H9 (cell line): ENCODE measurements at regions not wholly inside any gene's neighbourhood (a gene's known extent, or its start where the extent isn't known, plus 50 kb on each side); places are given as distances from the start of the nearest gene placed in this dataset.

Source experiments
- DNase-seq: peaks from one replicate; pipeline ENCODE4 v3.0.0-alpha.2; 2017
- H2AFZ ChIP-seq: one replicate; pipeline ENCODE4 v1.6.1; 2013; ENCODE audit warnings: mild to moderate bottlenecking, low read length, control low read depth, moderate library complexity
- H2AK5ac ChIP-seq: 2 replicates; pipeline ENCODE4 v1.6.1; 2013; ENCODE audit warnings: low read length, control low read depth, mixed read lengths; ENCODE audit not compliant: insufficient read length
- H2BK120ac ChIP-seq: one replicate; pipeline ENCODE4 v1.6.1; 2013; ENCODE audit warnings: low read depth, mild to moderate bottlenecking, low read length, control low read depth, inconsistent platforms; ENCODE audit not compliant: poor library complexity, severe bottlenecking
- H2BK12ac ChIP-seq: 2 replicates; pipeline ENCODE4 v1.6.1; 2013; ENCODE audit warnings: low read length, control low read depth, mixed read lengths, low read depth; ENCODE audit not compliant: insufficient read length
- H2BK15ac ChIP-seq: 2 replicates; pipeline ENCODE4 v1.6.1; 2013; ENCODE audit warnings: low read depth, low read length, control low read depth
- H2BK20ac ChIP-seq: one replicate; pipeline ENCODE4 v1.6.1; 2013; ENCODE audit warnings: low read depth, mild to moderate bottlenecking, low read length, control low read depth, inconsistent platforms; ENCODE audit not compliant: poor library complexity, severe bottlenecking
- H2BK5ac ChIP-seq: 2 replicates; pipeline ENCODE4 v1.6.1; 2013; ENCODE audit warnings: low read length, control low read depth, mixed read lengths; ENCODE audit not compliant: insufficient read length
- H3K14ac ChIP-seq: 2 replicates; pipeline ENCODE4 v1.6.1; 2013; ENCODE audit warnings: low read length, control low read depth; ENCODE audit not compliant: insufficient read depth
- H3K18ac ChIP-seq: 2 replicates; pipeline ENCODE4 v1.6.1; 2013; ENCODE audit warnings: low read depth, mild to moderate bottlenecking, mixed read lengths, low read length, control low read depth; ENCODE audit not compliant: insufficient read length
- H3K23ac ChIP-seq: 2 replicates; pipeline ENCODE4 v1.6.1; 2013; ENCODE audit warnings: low read length, control low read depth, mixed read lengths, low read depth; ENCODE audit not compliant: insufficient read length
- H3K23me2 ChIP-seq: 2 replicates; pipeline ENCODE4 v1.6.1; 2013; ENCODE audit warnings: low read depth, mild to moderate bottlenecking, mixed read lengths, low read length, control low read depth; ENCODE audit not compliant: insufficient read length, poor library complexity, severe bottlenecking
- H3K27ac ChIP-seq: 2 replicates; pipeline ENCODE4 v1.5.1; 2013; ENCODE audit warnings: low read length, control low read depth, mixed read lengths, low read depth; ENCODE audit not compliant: insufficient read length
- H3K27me3 ChIP-seq: 2 replicates; pipeline ENCODE4 v1.6.1; 2013; ENCODE audit warnings: low read length, control low read depth, inconsistent platforms; ENCODE audit not compliant: insufficient read depth
- H3K4ac ChIP-seq: 2 replicates; pipeline ENCODE4 v1.6.1; 2013; ENCODE audit warnings: low read depth, mild to moderate bottlenecking, control low read depth, inconsistent platforms, low read length, moderate library complexity
- H3K4me1 ChIP-seq: 2 replicates; pipeline ENCODE4 v1.6.1; 2013; ENCODE audit warnings: low read length, control low read depth, inconsistent platforms; ENCODE audit not compliant: insufficient read depth
- H3K4me2 ChIP-seq: 2 replicates; pipeline ENCODE4 v1.6.1; 2013; ENCODE audit warnings: low read length, control low read depth, mixed read lengths; ENCODE audit not compliant: insufficient read length, insufficient read depth
- H3K56ac ChIP-seq: 2 replicates; pipeline ENCODE4 v1.6.1; 2013; ENCODE audit warnings: low read depth, mild to moderate bottlenecking, mixed read lengths, low read length, control low read depth; ENCODE audit not compliant: insufficient read length
- H3K79me1 ChIP-seq: 2 replicates; pipeline ENCODE4 v1.6.1; 2013; ENCODE audit warnings: low read depth, mild to moderate bottlenecking, moderate library complexity, low read length, control low read depth, inconsistent platforms; ENCODE audit not compliant: insufficient read depth, poor library complexity, severe bottlenecking
- H3K79me2 ChIP-seq: 2 replicates; pipeline ENCODE4 v1.6.1; 2013; ENCODE audit warnings: low read length, control low read depth, inconsistent platforms; ENCODE audit not compliant: insufficient read depth
- H3K9ac ChIP-seq: 2 replicates; pipeline ENCODE4 v1.6.1; 2013; ENCODE audit warnings: low read length, control low read depth, mixed read lengths; ENCODE audit not compliant: insufficient read length; ENCODE audit errors: extremely low read depth
- H3K9me3 ChIP-seq: one replicate; pipeline ENCODE4 v1.6.1; 2013; ENCODE audit warnings: low read depth, low read length, inconsistent platforms; ENCODE audit not compliant: control insufficient read depth
- H3T11ph ChIP-seq: one replicate; pipeline ENCODE4 v1.6.1; 2013; ENCODE audit warnings: mild to moderate bottlenecking, low read length, control low read depth, inconsistent platforms
- H4K20me1 ChIP-seq: one replicate; pipeline ENCODE4 v1.6.1; 2013; ENCODE audit not compliant: control insufficient read depth, insufficient read length, insufficient read depth
- H4K5ac ChIP-seq: 2 replicates; pipeline ENCODE4 v1.6.1; 2013; ENCODE audit warnings: low read depth, mild to moderate bottlenecking, mixed read lengths, low read length, control low read depth; ENCODE audit not compliant: insufficient read length
- H4K8ac ChIP-seq: replicated peaks from 2 replicates; pipeline ENCODE4 v1.6.1; 2013; ENCODE audit warnings: low read length, control low read depth, mixed read lengths, low read depth; ENCODE audit not compliant: insufficient read length
- H4K91ac ChIP-seq: 2 replicates; pipeline ENCODE4 v1.6.1; 2013; ENCODE audit warnings: low read depth, mild to moderate bottlenecking, moderate library complexity, mixed read lengths, low read length, control low read depth; ENCODE audit not compliant: insufficient read length
- H3K27ac Mint-ChIP-seq, 3 experiments: 2 replicates in 2 of 3; 3 replicates in 1 of 3; pipeline ENCODE4 v1.8.0; 2020 to 2021; ENCODE audit warnings: mixed read lengths in 3 of 3, mild to moderate bottlenecking in 1 of 3, moderate library complexity in 1 of 3
- H3K27me3 Mint-ChIP-seq: 2 replicates; pipeline ENCODE4 v1.8.0; 2021; ENCODE audit warnings: low read depth, mild to moderate bottlenecking, moderate library complexity, mixed read lengths
- H3K36me3 Mint-ChIP-seq, 3 experiments: 2 replicates in 2 of 3; 3 replicates in 1 of 3; pipeline ENCODE4 v1.8.0; 2020 to 2021; ENCODE audit warnings: low read depth in 3 of 3, mixed read lengths in 3 of 3; ENCODE audit not compliant: insufficient read depth in 1 of 3
- H3K4me1 Mint-ChIP-seq, 2 experiments: 2 replicates each; pipeline ENCODE4 v1.8.0; 2020; ENCODE audit warnings: mixed read lengths in 2 of 2
- H3K4me3 Mint-ChIP-seq, 2 experiments: 2 replicates in 1 of 2; 3 replicates in 1 of 2; pipeline ENCODE4 v1.8.0; 2020 to 2021; ENCODE audit warnings: mild to moderate bottlenecking in 2 of 2, mixed read lengths in 2 of 2, moderate library complexity in 1 of 2
- H3K9me3 Mint-ChIP-seq, 2 experiments: 2 replicates in 1 of 2; 3 replicates in 1 of 2; pipeline ENCODE4 v1.8.0; 2020; ENCODE audit warnings: mild to moderate bottlenecking in 2 of 2, mixed read lengths in 2 of 2, moderate library complexity in 1 of 2
- CTCF ChIP-seq: fragments of 200-600 bp; sonication (generic); conservative IDR thresholded peaks from 3 replicates; pipeline ENCODE4 v1.8.0; 2021; ENCODE audit warnings: antibody characterized with exemption, mild to moderate bottlenecking
- WGBS: extraction: QIAGEN DNeasy Blood & Tissue Kit; methylation state at CpG from one replicate; pipeline ENCODE4 v1.1.7; 2013; ENCODE audit warnings: missing lambda C conversion rate, low lambda C conversion rate, mixed read lengths; ENCODE audit not compliant: insufficient read length; ENCODE audit errors: extremely low coverage; 5-methylcytosine and 5-hydroxymethylcytosine counted together

GRCh38 chr1:81337226-81337625 is 463.5 kb upstream of the ADGRL2 start:
- H2AK5ac ChIP-seq, result no peak overlapping the region
- no peak overlapping the region for H3K56ac ChIP-seq
- no peaks in the 10 kb centered on the region for H3K79me2 ChIP-seq
- H2AFZ ChIP-seq, result no peak overlapping the region
- no peaks in the 10 kb centered on the region for H3K27me3 ChIP-seq
- H3K4me1 Mint-ChIP-seq, result peaks cover 16% of the 10 kb centered on the region in 2 experiments
- no peaks in the 10 kb centered on the region for H3K9me3 ChIP-seq
- H3K4me3 Mint-ChIP-seq, result no peak overlapping the region
- peaks cover 5 to 10% of the 10 kb centered on the region in 2 experiments; a peak in 4 of 5 replicates for H3K9me3 Mint-ChIP-seq
- no peak overlapping the region for H4K91ac ChIP-seq
- H3T11ph ChIP-seq, result no peak overlapping the region
- no peak overlapping the region for H3K4ac ChIP-seq
- no peak overlapping the region for H2BK120ac ChIP-seq
- peaks cover 4 to 15% (median 5%) of the 10 kb centered on the region in 3 experiments; a peak in 5 of 7 replicates for H3K36me3 Mint-ChIP-seq
- H2BK20ac ChIP-seq, result no peak overlapping the region
- no peak overlapping the region for H2BK12ac ChIP-seq
- no peak overlapping the region for H4K5ac ChIP-seq
- H3K27me3 Mint-ChIP-seq, result no peaks in the 10 kb centered on the region
- H3K14ac ChIP-seq, result no peak overlapping the region
- H2BK5ac ChIP-seq, result no peak overlapping the region
- H3K4me1 ChIP-seq, result peaks cover 3% of the 10 kb centered on the region; the same call in 1 of the 2 replicates
- H3K79me1 ChIP-seq, result no peaks in the 10 kb centered on the region
- H4K8ac ChIP-seq, result no peak overlapping the region
- no peak overlapping the region for H3K18ac ChIP-seq
- TF ChIP-seq CTCF, result no peak
- no peak overlapping the region for H3K27ac Mint-ChIP-seq
- H2BK15ac ChIP-seq, result no peak overlapping the region
- no CpG with 5 or more reads among the region's 10 CpGs for WGBS
- no peak overlapping the region for H3K4me2 ChIP-seq
- H3K9ac ChIP-seq, result no peak overlapping the region
- H4K20me1 ChIP-seq, result no peaks in the 10 kb centered on the region
- H3K23ac ChIP-seq, result no peak overlapping the region
- H3K23me2 ChIP-seq, result no peaks in the 10 kb centered on the region
- no peak for DNase-seq
- H3K27ac ChIP-seq, result no peak overlapping the region
